ENCODE measurements at regions not wholly inside any gene's neighbourhood (a gene's known extent, or its start where the extent isn't known, plus 50 kb on each side); places are given as distances from the start of the nearest gene placed in this dataset.
"Not testable (repeated sequence)": the region's sequence is repeated elsewhere in the genome, so short reads cannot be mapped to it uniquely, and the experiment has no call there.

GRCh38 chr2:5022061-5022460 lies 670.1 kb upstream of the SOX11 start:
- peaks cover 10% of the 10 kb centered on the region for H3F3A ChIP-seq (ENCODE audit: low read depth)
- no peaks in the 10 kb centered on the region for H3K27me3 ChIP-seq (ENCODE audit: insufficient read depth, low read length, poor library complexity, severe bottlenecking)
- no peak overlapping the region for H2AFZ ChIP-seq (ENCODE audit: low read length)
- no peaks in the 10 kb centered on the region for H3K9me2 ChIP-seq (replicated peaks; ENCODE audit: low read depth, low read length)
- no peaks in the 10 kb centered on the region for H3K4me1 ChIP-seq (ENCODE audit: insufficient read depth, low read length, poor library complexity, severe bottlenecking)
- H3K4me2 ChIP-seq (ENCODE audit: low read depth, low read length, poor library complexity, severe bottlenecking), result no peak overlapping the region
- H3K4me3 ChIP-seq (ENCODE audit: low read length, poor library complexity, severe bottlenecking), result no peak overlapping the region
- no peak for TF ChIP-seq EZH2phosphoT487 (IDR thresholded peaks at IDR 0.05; ENCODE audit: borderline replicate concordance)
- no peak for TF ChIP-seq CTCF (conservative IDR thresholded peaks at IDR 0.05; ENCODE audit: low read length)
- H3K9ac ChIP-seq (ENCODE audit: low read depth, low read length, poor library complexity, severe bottlenecking), result no peak overlapping the region
- peaks cover 14% of the 10 kb centered on the region for H3K9me3 ChIP-seq (ENCODE audit: insufficient read depth, low read depth, low read length)
- no peaks in the 10 kb centered on the region for H4K20me1 ChIP-seq (ENCODE audit: insufficient read depth, low read length, poor library complexity, severe bottlenecking)
- H3K79me2 ChIP-seq (ENCODE audit: insufficient read depth, low read length), result no peaks in the 10 kb centered on the region
- H3K36me3 ChIP-seq (ENCODE audit: insufficient read depth, low read length), result no peaks in the 10 kb centered on the region

- H4K20me1 ChIP-seq (ENCODE audit: insufficient read depth, low read length, poor library complexity, severe bottlenecking); H3K9ac ChIP-seq (ENCODE audit: low read depth, low read length, poor library complexity, severe bottlenecking); H3K4me3 ChIP-seq (ENCODE audit: low read length, poor library complexity, severe bottlenecking); H3K27me3 ChIP-seq (ENCODE audit: insufficient read depth, low read length, poor library complexity, severe bottlenecking); H3K79me2 ChIP-seq (ENCODE audit: insufficient read depth, low read length); H3K4me1 ChIP-seq (ENCODE audit: insufficient read depth, low read length, poor library complexity, severe bottlenecking); H3K9me2 ChIP-seq (replicated peaks; ENCODE audit: low read depth, low read length); H3K36me3 ChIP-seq (ENCODE audit: insufficient read depth, low read length); H3K4me2 ChIP-seq (ENCODE audit: low read depth, low read length, poor library complexity, severe bottlenecking); H2AFZ ChIP-seq (ENCODE audit: low read length): not testable (repeated sequence)
- Histone ChIP-seq H3F3A (ENCODE audit: low read depth) (peaks cover 10% of the 10 kb centered on the region), H3K9me3 (ENCODE audit: insufficient read depth, low read depth, low read length) (peaks cover 14% of the 10 kb centered on the region)
Measured at GRCh38 chr2:5022708-5023635, 669.2 kb upstream of the SOX11 start.

- Histone ChIP-seq H4K20me1 (ENCODE audit: insufficient read depth, low read length, poor library complexity, severe bottlenecking) (no peaks in the 10 kb centered on the region), H3K9me3 (ENCODE audit: insufficient read depth, low read depth, low read length) (peaks cover 14% of the 10 kb centered on the region), H3K4me2 (ENCODE audit: low read depth, low read length, poor library complexity, severe bottlenecking) (no peak overlapping the region), H3K9ac (ENCODE audit: low read depth, low read length, poor library complexity, severe bottlenecking) (no peak overlapping the region), H3K27me3 (ENCODE audit: insufficient read depth, low read length, poor library complexity, severe bottlenecking) (no peaks in the 10 kb centered on the region), H3F3A (ENCODE audit: low read depth) (peaks cover 10% of the 10 kb centered on the region), H3K9me2 (replicated peaks; ENCODE audit: low read depth, low read length) (no peaks in the 10 kb centered on the region), H2AFZ (ENCODE audit: low read length) (no peak overlapping the region), H3K4me3 (ENCODE audit: low read length, poor library complexity, severe bottlenecking) (no peak overlapping the region), H3K4me1 (ENCODE audit: insufficient read depth, low read length, poor library complexity, severe bottlenecking) (no peaks in the 10 kb centered on the region), H3K36me3 (ENCODE audit: insufficient read depth, low read length) (no peaks in the 10 kb centered on the region), H3K79me2 (ENCODE audit: insufficient read depth, low read length) (no peaks in the 10 kb centered on the region)
- TF ChIP-seq CTCF (conservative IDR thresholded peaks at IDR 0.05; ENCODE audit: low read length), result no peak
- TF ChIP-seq EZH2phosphoT487 (IDR thresholded peaks at IDR 0.05; ENCODE audit: borderline replicate concordance), result no peak
Measured at GRCh38 chr2:5026571-5027234, 665.5 kb upstream of the SOX11 start.
